K562 (cell line): ENCODE measurements at regions not wholly inside any gene's neighbourhood (a gene's known extent, or its start where the extent isn't known, plus 50 kb on each side); places are given as distances from the start of the nearest gene placed in this dataset.

Experiments used
- HDGF ChIP-seq: fragments of 450-650 bp; IDR thresholded peaks from 2 replicates; pipeline ENCODE4 v1.6.1; 2016
- KAT2B ChIP-seq: IDR thresholded peaks from one replicate; pipeline ENCODE4 v1.6.1; 2012; ENCODE audit warnings: low read depth, mild to moderate bottlenecking, control low read depth, inconsistent platforms, low read length, moderate library complexity
- ZC3H8 ChIP-seq: fragments of 450-650 bp; IDR thresholded peaks from 2 replicates; pipeline ENCODE4 v1.6.1; 2017
- ZNF444 ChIP-seq: fragments of 250-450 bp; sonication (Bioruptor Pico); IDR thresholded peaks from 2 replicates; pipeline ENCODE4 v1.4.0; 2020; ENCODE audit warnings: mild to moderate bottlenecking, moderate library complexity

DNA sequence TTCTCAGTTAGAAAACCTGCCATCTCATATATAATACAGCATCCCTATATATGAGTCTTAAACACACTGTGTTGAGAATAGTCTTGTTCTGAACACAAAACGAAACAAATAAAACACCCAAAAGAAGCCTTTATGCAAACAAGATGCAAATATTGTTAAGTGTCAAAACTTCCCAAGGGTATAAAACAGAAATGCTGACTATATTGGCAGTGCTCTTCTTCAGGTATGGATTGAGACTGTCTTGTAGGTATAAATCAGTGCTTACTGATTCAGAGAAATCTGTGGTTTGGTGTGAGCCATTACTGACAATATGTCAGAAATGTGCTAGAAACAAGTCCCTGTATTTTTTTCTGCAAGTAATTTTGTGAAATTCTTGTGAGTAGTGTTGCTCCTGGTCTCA is 82.8 kb upstream of the CTSO start:
- TF ChIP-seq ZNF444 (no peak), KAT2B (no peak), HDGF (no peak), ZC3H8 (no peak)
